Sigmoid colon (tissue), 6 donors: ENCODE measurements at regions not wholly inside any gene's neighbourhood (a gene's known extent, or its start where the extent isn't known, plus 50 kb on each side); places are given as distances from the start of the nearest gene placed in this dataset.

ENCODE experiments used
- DNase-seq: peaks from one replicate; pipeline ENCODE4 v3.0.0-alpha.2; 2019
- H3K27ac ChIP-seq, 4 donors: fragments of 200-600 bp; sonication (generic); one replicate each; pipeline ENCODE4 v1.5.1; 2016 to 2019; ENCODE audit warnings: mild to moderate bottlenecking in 1 of 4
- H3K27me3 ChIP-seq, 3 donors: fragments of 200-600 bp; sonication (generic); one replicate each; pipeline ENCODE4 v1.5.1; 2019; ENCODE audit warnings: mild to moderate bottlenecking in 1 of 3
- H3K36me3 ChIP-seq, 4 donors: fragments of 200-600 bp; sonication (generic); one replicate each; pipeline ENCODE4 v1.5.1; 2016 to 2019
- H3K4me1 ChIP-seq, 4 donors: fragments of 200-600 bp; sonication (generic); one replicate each; pipeline ENCODE4 v1.5.1; 2017 to 2019
- H3K4me3 ChIP-seq, 4 donors: fragments of 200-600 bp; sonication (generic); one replicate each; pipeline ENCODE4 v1.5.1; 2017 to 2019; ENCODE audit warnings: mild to moderate bottlenecking in 2 of 4, moderate library complexity in 1 of 4
- H3K9me3 ChIP-seq, 4 donors: fragments of 200-600 bp in 3 of 4; sonication (generic) in 3 of 4; one replicate each; pipeline versions ENCODE4 v1.5.1 to v1.6.1; 2013 to 2019
- CTCF ChIP-seq, 4 experiments: fragments of 450-650 bp in 3 of 4; fragments of 200-600 bp in 1 of 4; IDR thresholded peaks; one replicate each; pipeline ENCODE4 v1.5.1; 2016 to 2019; ENCODE audit warnings: antibody characterized with exemption in 4 of 4, mild to moderate bottlenecking in 3 of 4, moderate library complexity in 2 of 4
- EP300 ChIP-seq, 4 donors: sonication (generic); formaldehyde crosslinking; IDR thresholded peaks; one replicate each; pipeline ENCODE4 v1.6.1; 2017; ENCODE audit warnings: antibody characterized with exemption in 4 of 4
- POLR2A ChIP-seq, 2 donors: fragments of 450-650 bp; IDR thresholded peaks; one replicate each; pipeline ENCODE4 v1.6.1; 2016; ENCODE audit warnings: antibody characterized with exemption in 2 of 2, mild to moderate bottlenecking in 2 of 2, moderate library complexity in 2 of 2
- POLR2AphosphoS5 ChIP-seq, 4 donors: sonication (generic); formaldehyde crosslinking; IDR thresholded peaks; one replicate each; pipeline ENCODE4 v1.6.1; 2017; ENCODE audit warnings: antibody characterized with exemption in 4 of 4
- WGBS, 2 donors: extraction: QIAGEN DNeasy Blood & Tissue Kit; methylation state at CpG; one replicate each; pipeline ENCODE4 v1.1.7; 2013; 5-methylcytosine and 5-hydroxymethylcytosine counted together
- intact Hi-C: fragments of 100-400 bp; cut with DNase I; formaldehyde crosslinking; loops from one replicate; pipeline ENCODE4 v1.15.1; 2023
- donor health status: healthy with polysubstance abuse.
- donor health status: healthy.

GRCh38 chr3:66803721-66804695 lies 194.1 kb upstream of the KBTBD8 start:
- no peak for DNase-seq
- TF ChIP-seq EP300 (IDR thresholded peaks at IDR 0.05) (no peak), CTCF (IDR thresholded peaks at IDR 0.05) (no peak), POLR2AphosphoS5 (IDR thresholded peaks at IDR 0.05) (no peak), POLR2A (IDR thresholded peaks at IDR 0.05) (no peak)
- intact Hi-C loops = loop anchor here (10.0 kb wide), 1 partner anchor 59 kb away; no protein-coding TSS in a partner anchor
- Histone ChIP-seq H3K4me3 (no peak overlapping the region), H3K36me3 (no peaks in the 10 kb centered on the region), H3K27me3 (no peaks in the 10 kb centered on the region), H3K27ac (peak overlapping the region in 3 of 4 donors; percentile 17 to 39 (median 33)), H3K9me3 (no peaks in the 10 kb centered on the region), H3K4me1 (peaks cover 0 to 15% (median 4%) of the 10 kb centered on the region in 4 donors)
- WGBS, 2 donors = 46 to 73% methylated on average over 7 of the region's 7 CpGs

- WGBS, 2 donors = 25 to 49% methylated on average over 6 of the region's 6 CpGs
- intact Hi-C loops = loop anchor here (10.0 kb wide), 1 partner anchor 64 kb away; no protein-coding TSS in a partner anchor
- Histone ChIP-seq H3K36me3 (no peaks in the 10 kb centered on the region), H3K4me1 (peaks cover 0 to 18% (median 4%) of the 10 kb centered on the region in 4 donors), H3K27me3 (no peaks in the 10 kb centered on the region), H3K9me3 (no peaks in the 10 kb centered on the region), H3K4me3 (no peak overlapping the region), H3K27ac (no peak overlapping the region)
- DNase-seq = no peak
- TF ChIP-seq CTCF (IDR thresholded peaks at IDR 0.05) = no peak
- no peak for TF ChIP-seq EP300 (IDR thresholded peaks at IDR 0.05)
- TF ChIP-seq POLR2AphosphoS5 (IDR thresholded peaks at IDR 0.05) = no peak
- no peak for TF ChIP-seq POLR2A (IDR thresholded peaks at IDR 0.05)
Observed at GRCh38 chr3:66808891-66809594, 189.1 kb upstream of the KBTBD8 start.

- Histone ChIP-seq H3K27me3 (no peaks in the 10 kb centered on the region), H3K4me1 (peaks cover 0 to 13% (median 2%) of the 10 kb centered on the region in 4 donors), H3K9me3 (no peaks in the 10 kb centered on the region), H3K36me3 (no peaks in the 10 kb centered on the region), H3K27ac (no peak overlapping the region), H3K4me3 (no peak overlapping the region)
- intact Hi-C loops = loop anchor here (10.0 kb wide), 1 partner anchor 65 kb away; no protein-coding TSS in a partner anchor
- WGBS, 2 donors = 16 to 47% methylated on average over 4 of the region's 4 CpGs
- TF ChIP-seq POLR2A (IDR thresholded peaks at IDR 0.05) (no peak), CTCF (IDR thresholded peaks at IDR 0.05) (no peak), POLR2AphosphoS5 (IDR thresholded peaks at IDR 0.05) (no peak), EP300 (IDR thresholded peaks at IDR 0.05) (no peak)
- no peak for DNase-seq
Observed at GRCh38 chr3:66809595-66809958, 188.5 kb upstream of the KBTBD8 start.

GRCh38 chr3:66812136-66812535 lies 186.0 kb upstream of the KBTBD8 start:
- intact Hi-C loops = loop anchor here (2.0 kb wide), 1 partner anchor 313 kb away; no protein-coding TSS in a partner anchor
- Histone ChIP-seq H3K36me3 (no peaks in the 10 kb centered on the region), H3K9me3 (no peaks in the 10 kb centered on the region), H3K27ac (peak overlapping the region; percentile 0 to 56 (median 32)), H3K4me1 (peaks cover 0 to 18% (median 8%) of the 10 kb centered on the region in 4 donors), H3K27me3 (no peaks in the 10 kb centered on the region), H3K4me3 (no peak overlapping the region)
- WGBS, 2 donors = 46 to 60% methylated on average over 2 of the region's 2 CpGs
- TF ChIP-seq POLR2AphosphoS5 (IDR thresholded peaks at IDR 0.05) (peak in 1 of 4 donors; percentile 15), CTCF (IDR thresholded peaks at IDR 0.05) (no peak)
- DNase-seq = no peak
